DOHH2 (cell line): ENCODE measurements at regions not wholly inside any gene's neighbourhood (a gene's known extent, or its start where the extent isn't known, plus 50 kb on each side); places are given as distances from the start of the nearest gene placed in this dataset.

Source experiments
- H3F3A ChIP-seq: fragments of 200-600 bp; sonication (generic), shearing (Covaris generic); 2 replicates; pipeline ENCODE4 v1.6.0; 2016; ENCODE audit warnings: antibody characterized with exemption, mild to moderate bottlenecking; ENCODE audit not compliant: control insufficient read depth, insufficient read depth
- H3K27ac ChIP-seq: fragments of 200-600 bp; sonication (generic); 2 replicates; pipeline ENCODE4 v1.5.1; 2014; ENCODE audit warnings: low read depth, mild to moderate bottlenecking, low read length, moderate library complexity
- H3K27me3 ChIP-seq: fragments of 200-600 bp; sonication (generic); 2 replicates; pipeline ENCODE4 v1.6.1; 2014; ENCODE audit warnings: mild to moderate bottlenecking, low read length, mixed read lengths; ENCODE audit not compliant: control insufficient read depth
- H3K36me3 ChIP-seq: fragments of 200-600 bp; sonication (generic); 2 replicates; pipeline ENCODE4 v1.6.1; 2014; ENCODE audit warnings: mild to moderate bottlenecking, low read length, moderate library complexity, mixed read lengths; ENCODE audit not compliant: control insufficient read depth
- H3K4me1 ChIP-seq: fragments of 200-600 bp; sonication (generic); 2 replicates; pipeline ENCODE4 v1.6.1; 2014; ENCODE audit warnings: mild to moderate bottlenecking, low read length, mixed read lengths; ENCODE audit not compliant: control insufficient read depth
- H3K4me2 ChIP-seq: fragments of 200-600 bp; sonication (generic); 2 replicates; pipeline ENCODE4 v1.6.0; 2014; ENCODE audit warnings: mild to moderate bottlenecking, low read length, moderate library complexity
- H3K4me3 ChIP-seq: fragments of 200-600 bp; sonication (generic); 2 replicates; pipeline ENCODE4 v1.5.1; 2014; ENCODE audit warnings: mild to moderate bottlenecking, low read length, mixed read lengths
- H3K79me2 ChIP-seq: fragments of 200-600 bp; sonication (generic); 2 replicates; pipeline ENCODE4 v1.6.1; 2014; ENCODE audit warnings: mild to moderate bottlenecking, low read length, mixed read lengths; ENCODE audit not compliant: control insufficient read depth
- H3K9me2 ChIP-seq: fragments of 200-600 bp; sonication (generic); replicated peaks from 2 replicates; pipeline ENCODE4 v1.6.1; 2014; ENCODE audit warnings: mild to moderate bottlenecking, low read length, mixed read lengths; ENCODE audit not compliant: control insufficient read depth
- H3K9me3 ChIP-seq: fragments of 200-600 bp; sonication (generic); 2 replicates; pipeline ENCODE4 v1.6.1; 2014; ENCODE audit warnings: antibody characterized with exemption, low read length, mixed read lengths; ENCODE audit not compliant: control insufficient read depth, insufficient read depth
- H4K20me1 ChIP-seq: fragments of 200-600 bp; sonication (generic); 2 replicates; pipeline ENCODE4 v1.6.0; 2014; ENCODE audit warnings: low read depth, mild to moderate bottlenecking, antibody characterized with exemption, low read length, moderate library complexity; ENCODE audit not compliant: control insufficient read depth, insufficient read depth
- EZH2phosphoT487 ChIP-seq: fragments of 200-600 bp; sonication (generic); IDR thresholded peaks from 2 replicates; pipeline ENCODE4 v1.6.1; 2017; ENCODE audit warnings: borderline replicate concordance, mild to moderate bottlenecking, antibody characterized with exemption, low read length, moderate library complexity, mixed read lengths
- TF ChIP-seq, protein P1 (sequence below): fragments of 200-600 bp; sonication (generic); IDR thresholded peaks from one replicate; pipeline ENCODE4 v1.5.1; 2014; ENCODE audit warnings: antibody characterized with exemption, mild to moderate bottlenecking, low read depth, low read length; ENCODE audit not compliant: poor library complexity, severe bottlenecking

DNA sequence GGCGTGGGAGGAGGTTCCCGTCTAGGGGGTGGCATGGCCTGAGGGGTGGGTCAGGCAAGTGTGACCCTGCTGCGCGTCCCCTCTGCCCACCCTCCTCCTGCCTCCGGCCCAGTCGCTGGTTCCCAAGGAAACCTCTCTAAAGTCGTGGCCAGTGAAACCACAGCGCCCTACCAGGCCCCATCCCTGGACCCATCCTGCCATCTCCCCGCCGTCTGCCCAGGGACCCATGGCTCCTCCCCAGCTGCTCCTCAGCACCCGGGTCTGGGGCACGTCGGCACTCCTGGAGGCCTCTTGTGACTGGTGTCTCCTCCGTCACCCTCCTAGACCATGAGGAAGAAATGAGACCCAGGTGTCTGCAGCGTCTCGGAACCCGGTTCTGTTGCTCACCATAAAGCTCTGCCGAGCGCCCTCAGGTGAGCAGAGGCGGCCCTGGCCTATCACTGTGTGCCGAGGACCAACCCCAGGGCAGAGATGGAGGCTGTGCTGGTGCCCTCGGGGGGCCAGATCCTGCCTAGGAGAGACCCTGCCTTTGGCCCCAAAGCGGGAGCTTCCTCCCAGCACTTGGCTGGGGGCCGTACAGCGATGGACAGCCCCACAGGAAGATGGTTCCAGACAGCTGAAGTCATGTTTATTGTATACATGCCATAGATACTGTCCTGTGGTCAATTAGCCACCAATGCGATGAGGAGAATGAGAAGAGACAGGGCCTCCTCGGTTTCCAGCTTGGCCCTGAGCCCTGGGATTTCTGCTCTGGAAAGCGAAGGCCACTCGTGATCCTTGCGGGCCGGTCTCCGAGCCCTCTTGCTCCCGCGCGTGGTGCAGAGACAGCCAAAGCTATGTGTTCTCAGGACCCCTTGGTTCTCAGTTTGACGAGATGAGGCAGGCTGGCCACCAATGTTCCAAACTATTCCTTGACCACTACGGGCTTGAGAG lies 222.5 kb upstream of the RTL1 start:
- Histone ChIP-seq H3F3A (no peaks in the 10 kb centered on the region), H3K4me3 (no peak overlapping the region), H3K27ac (no peak overlapping the region), H3K9me2 (no peaks in the 10 kb centered on the region), H3K27me3 (no peaks in the 10 kb centered on the region), H3K9me3 (no peaks in the 10 kb centered on the region), H4K20me1 (no peaks in the 10 kb centered on the region), H3K36me3 (no peaks in the 10 kb centered on the region), H3K79me2 (no peaks in the 10 kb centered on the region), H3K4me1 (peaks cover 1% of the 10 kb centered on the region), H3K4me2 (no peak overlapping the region)
- TF ChIP-seq, protein P1, sequence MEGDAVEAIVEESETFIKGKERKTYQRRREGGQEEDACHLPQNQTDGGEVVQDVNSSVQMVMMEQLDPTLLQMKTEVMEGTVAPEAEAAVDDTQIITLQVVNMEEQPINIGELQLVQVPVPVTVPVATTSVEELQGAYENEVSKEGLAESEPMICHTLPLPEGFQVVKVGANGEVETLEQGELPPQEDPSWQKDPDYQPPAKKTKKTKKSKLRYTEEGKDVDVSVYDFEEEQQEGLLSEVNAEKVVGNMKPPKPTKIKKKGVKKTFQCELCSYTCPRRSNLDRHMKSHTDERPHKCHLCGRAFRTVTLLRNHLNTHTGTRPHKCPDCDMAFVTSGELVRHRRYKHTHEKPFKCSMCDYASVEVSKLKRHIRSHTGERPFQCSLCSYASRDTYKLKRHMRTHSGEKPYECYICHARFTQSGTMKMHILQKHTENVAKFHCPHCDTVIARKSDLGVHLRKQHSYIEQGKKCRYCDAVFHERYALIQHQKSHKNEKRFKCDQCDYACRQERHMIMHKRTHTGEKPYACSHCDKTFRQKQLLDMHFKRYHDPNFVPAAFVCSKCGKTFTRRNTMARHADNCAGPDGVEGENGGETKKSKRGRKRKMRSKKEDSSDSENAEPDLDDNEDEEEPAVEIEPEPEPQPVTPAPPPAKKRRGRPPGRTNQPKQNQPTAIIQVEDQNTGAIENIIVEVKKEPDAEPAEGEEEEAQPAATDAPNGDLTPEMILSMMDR: no peak
- TF ChIP-seq EZH2phosphoT487: no peak

DNA sequence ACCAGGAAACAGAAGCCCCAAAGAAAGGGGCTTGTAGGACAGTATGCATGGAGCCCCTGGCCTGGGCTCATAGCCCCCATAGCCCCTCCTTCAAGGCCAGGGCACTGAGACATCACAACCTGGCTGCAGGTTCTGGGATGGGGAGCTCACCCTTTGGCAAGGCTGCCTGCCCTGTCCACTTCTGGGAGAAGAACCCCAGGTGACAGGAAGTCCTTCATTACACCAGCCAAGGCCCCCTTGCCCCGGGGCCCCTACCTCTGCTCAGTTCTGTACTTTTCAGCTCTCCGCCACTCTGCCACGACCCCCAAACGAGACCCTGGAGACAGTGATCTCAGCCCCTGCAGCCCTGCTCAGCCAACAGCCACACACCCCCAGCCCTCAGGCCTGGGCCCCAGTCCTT lies 223.2 kb upstream of the RTL1 start:
- H3F3A ChIP-seq: no peaks in the 10 kb centered on the region
- no peaks in the 10 kb centered on the region for H3K4me1 ChIP-seq
- H4K20me1 ChIP-seq: no peaks in the 10 kb centered on the region
- H3K36me3 ChIP-seq: no peaks in the 10 kb centered on the region
- no peaks in the 10 kb centered on the region for H3K9me2 ChIP-seq
- no peak overlapping the region for H3K4me2 ChIP-seq
- no peaks in the 10 kb centered on the region for H3K9me3 ChIP-seq
- H3K79me2 ChIP-seq: no peaks in the 10 kb centered on the region
- H3K4me3 ChIP-seq: no peak overlapping the region
- no peaks in the 10 kb centered on the region for H3K27me3 ChIP-seq
- H3K27ac ChIP-seq: no peak overlapping the region
- TF ChIP-seq, protein P1: no peak
- TF ChIP-seq EZH2phosphoT487: no peak

DNA sequence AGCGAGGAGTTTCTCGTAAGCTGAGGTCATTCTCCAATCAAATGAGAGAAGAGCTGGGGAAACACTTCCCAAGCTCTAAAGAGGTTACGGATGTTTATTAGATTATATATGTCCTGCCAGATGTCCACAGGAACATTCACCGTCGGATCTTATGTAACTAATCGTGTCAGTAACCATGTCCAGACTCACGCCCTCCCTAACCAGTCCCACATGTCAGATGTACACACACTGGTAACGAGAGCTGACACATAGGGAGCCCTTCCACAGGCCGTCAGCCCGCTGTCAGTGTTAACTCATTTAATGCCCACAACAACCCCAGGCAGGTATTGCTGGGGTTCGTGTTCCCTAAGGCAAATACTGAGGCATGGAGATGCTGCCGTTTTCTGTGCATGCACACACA lies 223.7 kb upstream of the RTL1 start:
- H3K9me3 ChIP-seq: no peaks in the 10 kb centered on the region
- no peak overlapping the region for H3K27ac ChIP-seq
- H3K27me3 ChIP-seq: no peaks in the 10 kb centered on the region
- H3K4me1 ChIP-seq: no peaks in the 10 kb centered on the region
- no peaks in the 10 kb centered on the region for H3K36me3 ChIP-seq
- H3K79me2 ChIP-seq: no peaks in the 10 kb centered on the region
- H3K4me3 ChIP-seq: no peak overlapping the region
- TF ChIP-seq EZH2phosphoT487: no peak
- TF ChIP-seq, protein P1: no peak
- H3K4me2 ChIP-seq: no peak overlapping the region
- H4K20me1 ChIP-seq: no peaks in the 10 kb centered on the region
- H3F3A ChIP-seq: no peaks in the 10 kb centered on the region
- no peaks in the 10 kb centered on the region for H3K9me2 ChIP-seq
